ENCODE measurements at regions not wholly inside any gene's neighbourhood (a gene's known extent, or its start where the extent isn't known, plus 50 kb on each side); places are given as distances from the start of the nearest gene placed in this dataset.

DNA sequence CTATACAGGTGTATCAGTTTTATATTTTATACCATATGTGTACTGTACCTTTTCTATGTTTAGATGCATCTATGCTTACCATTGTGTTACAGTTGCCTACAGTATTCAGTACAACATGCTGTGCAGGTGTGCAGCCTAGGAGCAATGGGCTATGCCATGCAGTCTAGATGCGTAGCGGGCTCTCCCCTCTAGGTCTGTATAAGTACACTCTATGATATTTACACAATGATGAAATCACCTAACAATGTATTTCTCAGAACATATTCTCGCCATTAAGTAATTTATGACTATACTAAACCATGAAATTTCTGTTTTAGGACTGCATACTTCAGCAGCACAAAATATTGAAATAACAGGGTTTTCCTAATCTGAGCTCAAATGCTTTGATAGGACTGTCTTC is 179.6 kb downstream of the RFC3 start:
- TF ChIP-seq FOS (IDR thresholded peaks at IDR 0.05; ENCODE audit: borderline replicate concordance, insufficient read depth, low read length) = no peak
- TF ChIP-seq EZH2 (IDR thresholded peaks at IDR 0.05; ENCODE audit: borderline replicate concordance, low read depth, low read length, severe bottlenecking) = no peak
- no peak for TF ChIP-seq POLR2A (IDR thresholded peaks at IDR 0.05; ENCODE audit: low read depth, low read length)
- TF ChIP-seq GATA2 (IDR thresholded peaks at IDR 0.05; ENCODE audit: insufficient read depth, insufficient read length, low read depth, low read length) = no peak
- TF ChIP-seq JUN (IDR thresholded peaks at IDR 0.05; ENCODE audit: borderline replicate concordance, insufficient read depth, insufficient read length, low read depth) = no peak
- no peak for TF ChIP-seq MYC (IDR thresholded peaks at IDR 0.05; ENCODE audit: low read depth, low read length)
- no peak for TF ChIP-seq CTCF (IDR thresholded peaks at IDR 0.05; ENCODE audit: extremely low read depth in 1 of 2, insufficient read depth in 1 of 2, low read depth in 1 of 2, low read length in 2 of 2)
- TF ChIP-seq POLR2AphosphoS5 (IDR thresholded peaks at IDR 0.05; ENCODE audit: insufficient read depth, low read depth, low read length) = no peak
- TF ChIP-seq, protein P1, sequence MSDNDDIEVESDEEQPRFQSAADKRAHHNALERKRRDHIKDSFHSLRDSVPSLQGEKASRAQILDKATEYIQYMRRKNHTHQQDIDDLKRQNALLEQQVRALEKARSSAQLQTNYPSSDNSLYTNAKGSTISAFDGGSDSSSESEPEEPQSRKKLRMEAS (IDR thresholded peaks at IDR 0.05; ENCODE audit: insufficient read depth, insufficient read length) = no peak
- Histone ChIP-seq H3K4me1 (ENCODE audit: control insufficient read depth, extremely low read depth, insufficient read depth, low read length) (no peaks in the 10 kb centered on the region), H3K36me3 (ENCODE audit: control insufficient read depth in 2 of 2, extremely low read depth in 1 of 2, insufficient read depth in 2 of 2, low read length in 2 of 2) (no peaks in the 10 kb centered on the region), H2AFZ (ENCODE audit: low read depth, low read length) (no peak overlapping the region), H3K9ac (replicated peaks; ENCODE audit: extremely low read depth, insufficient read depth, low read length) (no peak overlapping the region), H3K27me3 (ENCODE audit: control insufficient read depth in 2 of 2, insufficient read depth in 2 of 2, low read length in 2 of 2) (no peaks in the 10 kb centered on the region), H3K27ac (ENCODE audit: insufficient read depth, low read depth, low read length) (no peak overlapping the region), H3K79me2 (ENCODE audit: control insufficient read depth, insufficient read depth, low read length) (no peaks in the 10 kb centered on the region), H3K4me2 (ENCODE audit: insufficient read depth, low read length) (no peak overlapping the region), H3K9me1 (replicated peaks; ENCODE audit: control insufficient read depth, extremely low read depth, insufficient read depth, low read length) (no peaks in the 10 kb centered on the region), H3K9me3 (replicated peaks; ENCODE audit: control insufficient read depth, insufficient read depth, low read length) (no peaks in the 10 kb centered on the region), H4K20me1 (replicated peaks; ENCODE audit: control insufficient read depth, extremely low read depth, insufficient read depth, low read length) (no peaks in the 10 kb centered on the region), H3K4me3 (replicated peaks in 1 of 3; ENCODE audit: insufficient read depth in 1 of 3, low read depth in 1 of 3, low read length in 3 of 3) (no peak overlapping the region)
- FAIRE-seq (no peak), DNase-seq (ENCODE audit: low read depth, low spot score) (no peak)
- no TSS peak for BruUV-seq (replicated peaks)
- ChIA-PET CTCF (no interaction called here), POLR2A (no interaction called here)
- dilution Hi-C loops (cut with MboI; ENCODE audit: extremely low pct_ligation_motif_present, low sequenced_read_pairs) (no loop called here), intact Hi-C loops (cut with micrococcal nuclease) (no loop called here)
